Mucosa of descending colon (tissue), 3 donors: ENCODE measurements at regions not wholly inside any gene's neighbourhood (a gene's known extent, or its start where the extent isn't known, plus 50 kb on each side); places are given as distances from the start of the nearest gene placed in this dataset.

Experiments
- ATAC-seq: fragments of 200-7000 bp; cut with Tn5 transposase; one replicate; pipeline ENCODE4 v1.9.1; 2020; ENCODE audit warnings: mild to moderate bottlenecking, moderate library complexity
- DNase-seq, 3 donors: peaks; one replicate each; pipeline ENCODE4 v3.0.0-alpha.2; 2020
- H3K36me3 ChIP-seq: fragments of 200-600 bp; one replicate; pipeline ENCODE4 v1.8.0; 2021; ENCODE audit warnings: low read depth, mild to moderate bottlenecking
- H3K4me1 ChIP-seq: fragments of 200-600 bp; one replicate; pipeline ENCODE4 v1.8.0; 2021; ENCODE audit warnings: low read depth, mild to moderate bottlenecking
- H3K4me3 ChIP-seq: fragments of 200-600 bp; one replicate; pipeline ENCODE4 v1.8.0; 2021; ENCODE audit warnings: mild to moderate bottlenecking
- H3K9me3 ChIP-seq: fragments of 200-600 bp; one replicate; pipeline ENCODE4 v1.8.0; 2021; ENCODE audit warnings: mild to moderate bottlenecking
- intact Hi-C, 2 donors: fragments of 100-400 bp; cut with DNase I in 1 of 2; cut with micrococcal nuclease in 1 of 2; formaldehyde crosslinking; loops; one replicate each; pipeline versions ENCODE4 v1.11.0 to v1.11.1; 2022; cut with DNase I, micrococcal nuclease
- TF ChIP-seq, protein P1 (sequence below): fragments of 200-600 bp; IDR thresholded peaks from one replicate; pipeline ENCODE4 v1.8.0; 2022; ENCODE audit warnings: antibody characterized with exemption, mild to moderate bottlenecking
- donor health status: DM: no; HTN: no; CAD: no; lungs with moderate emphysema.
- donor health status: DM: no; HTN: no; CAD: no.
- donor health status: DM: no; HTN: yes; CAD: no.

DNA sequence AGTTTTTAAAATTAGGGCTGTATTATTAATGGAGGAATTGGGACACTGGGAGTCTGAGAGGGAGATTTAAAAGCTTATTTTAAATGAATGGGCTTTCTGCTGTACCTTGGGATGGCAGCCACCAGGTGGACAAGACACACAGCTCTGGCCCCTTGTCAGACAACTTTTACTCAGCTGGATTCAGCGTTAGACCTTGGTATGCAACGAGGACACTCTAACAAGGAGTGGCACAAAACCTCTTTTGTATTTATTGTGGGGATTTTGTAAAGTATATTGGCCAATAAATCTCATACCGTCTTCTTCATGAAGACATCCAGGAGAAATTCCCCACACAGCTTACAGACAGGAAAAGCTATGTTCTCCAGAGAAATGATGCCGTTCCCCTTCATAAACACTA lies 105.7 kb downstream of the LCA5 start:
- no peak for DNase-seq
- ATAC-seq = peak; percentile 50
- Histone ChIP-seq H3K4me1 (no peaks in the 10 kb centered on the region), H3K9me3 (no peaks in the 10 kb centered on the region), H3K4me3 (no peak overlapping the region), H3K36me3 (no peaks in the 10 kb centered on the region)
- TF ChIP-seq, protein P1, sequence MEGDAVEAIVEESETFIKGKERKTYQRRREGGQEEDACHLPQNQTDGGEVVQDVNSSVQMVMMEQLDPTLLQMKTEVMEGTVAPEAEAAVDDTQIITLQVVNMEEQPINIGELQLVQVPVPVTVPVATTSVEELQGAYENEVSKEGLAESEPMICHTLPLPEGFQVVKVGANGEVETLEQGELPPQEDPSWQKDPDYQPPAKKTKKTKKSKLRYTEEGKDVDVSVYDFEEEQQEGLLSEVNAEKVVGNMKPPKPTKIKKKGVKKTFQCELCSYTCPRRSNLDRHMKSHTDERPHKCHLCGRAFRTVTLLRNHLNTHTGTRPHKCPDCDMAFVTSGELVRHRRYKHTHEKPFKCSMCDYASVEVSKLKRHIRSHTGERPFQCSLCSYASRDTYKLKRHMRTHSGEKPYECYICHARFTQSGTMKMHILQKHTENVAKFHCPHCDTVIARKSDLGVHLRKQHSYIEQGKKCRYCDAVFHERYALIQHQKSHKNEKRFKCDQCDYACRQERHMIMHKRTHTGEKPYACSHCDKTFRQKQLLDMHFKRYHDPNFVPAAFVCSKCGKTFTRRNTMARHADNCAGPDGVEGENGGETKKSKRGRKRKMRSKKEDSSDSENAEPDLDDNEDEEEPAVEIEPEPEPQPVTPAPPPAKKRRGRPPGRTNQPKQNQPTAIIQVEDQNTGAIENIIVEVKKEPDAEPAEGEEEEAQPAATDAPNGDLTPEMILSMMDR = no peak
- intact Hi-C loops = no loop called here

DNA sequence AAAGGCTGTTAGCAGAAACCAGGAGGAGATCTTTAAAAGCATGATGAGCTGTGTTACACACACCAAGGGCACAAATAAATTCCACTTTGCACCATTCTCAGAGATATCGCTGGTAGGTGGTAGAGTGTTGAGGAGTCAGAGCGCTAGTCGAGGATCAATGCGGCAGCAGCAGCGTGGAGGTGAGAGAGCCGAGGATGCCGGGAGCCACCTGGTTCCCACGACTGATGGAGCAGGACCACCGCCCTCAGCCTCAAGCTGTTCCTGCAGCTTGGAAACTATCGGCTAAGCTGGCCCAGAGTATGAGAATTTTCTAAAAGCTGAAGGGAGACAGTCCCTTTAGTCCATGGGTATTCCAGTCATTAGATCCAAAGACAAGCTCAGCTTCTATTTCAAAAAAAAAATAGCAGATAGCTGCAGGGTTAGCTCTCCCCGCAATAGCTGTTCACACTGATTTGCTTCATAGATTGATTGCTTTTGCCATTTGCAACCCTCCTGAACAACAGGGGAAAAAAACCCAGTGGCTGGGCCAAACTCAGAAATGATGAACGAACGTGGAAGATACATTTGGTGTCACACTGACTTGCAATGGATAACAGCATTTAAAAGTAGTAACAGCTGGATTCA lies 106.2 kb downstream of the LCA5 start:
- Histone ChIP-seq H3K4me3 (no peak overlapping the region), H3K36me3 (no peaks in the 10 kb centered on the region), H3K4me1 (no peaks in the 10 kb centered on the region), H3K9me3 (no peaks in the 10 kb centered on the region)
- no peak for ATAC-seq
- TF ChIP-seq, protein P1 = no peak
- intact Hi-C loops = no loop called here
- DNase-seq = no peak

DNA sequence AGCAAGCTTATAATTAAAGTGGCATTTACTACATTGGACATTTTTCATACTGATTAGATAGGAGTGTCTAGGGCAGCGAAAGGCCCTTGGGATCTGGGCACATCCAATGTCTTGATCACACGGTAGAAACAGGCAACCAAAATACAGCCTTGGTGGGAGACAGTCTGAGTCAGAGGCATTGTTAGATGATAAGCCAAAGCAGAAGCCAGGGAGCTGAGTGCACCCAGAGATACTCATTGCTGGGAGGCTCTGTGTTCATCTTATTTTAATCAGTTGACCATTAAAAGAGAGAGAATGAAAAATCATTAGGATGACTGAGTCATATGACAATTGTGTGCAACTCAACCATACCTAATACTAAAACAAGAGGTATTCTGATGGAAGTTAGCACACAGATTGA lies 109.5 kb downstream of the LCA5 start:
- intact Hi-C loops = no loop called here
- Histone ChIP-seq H3K4me1 (no peaks in the 10 kb centered on the region), H3K9me3 (no peaks in the 10 kb centered on the region), H3K36me3 (no peaks in the 10 kb centered on the region), H3K4me3 (no peak overlapping the region)
- DNase-seq (no peak), ATAC-seq (no peak)
- TF ChIP-seq, protein P1 = no peak

DNA sequence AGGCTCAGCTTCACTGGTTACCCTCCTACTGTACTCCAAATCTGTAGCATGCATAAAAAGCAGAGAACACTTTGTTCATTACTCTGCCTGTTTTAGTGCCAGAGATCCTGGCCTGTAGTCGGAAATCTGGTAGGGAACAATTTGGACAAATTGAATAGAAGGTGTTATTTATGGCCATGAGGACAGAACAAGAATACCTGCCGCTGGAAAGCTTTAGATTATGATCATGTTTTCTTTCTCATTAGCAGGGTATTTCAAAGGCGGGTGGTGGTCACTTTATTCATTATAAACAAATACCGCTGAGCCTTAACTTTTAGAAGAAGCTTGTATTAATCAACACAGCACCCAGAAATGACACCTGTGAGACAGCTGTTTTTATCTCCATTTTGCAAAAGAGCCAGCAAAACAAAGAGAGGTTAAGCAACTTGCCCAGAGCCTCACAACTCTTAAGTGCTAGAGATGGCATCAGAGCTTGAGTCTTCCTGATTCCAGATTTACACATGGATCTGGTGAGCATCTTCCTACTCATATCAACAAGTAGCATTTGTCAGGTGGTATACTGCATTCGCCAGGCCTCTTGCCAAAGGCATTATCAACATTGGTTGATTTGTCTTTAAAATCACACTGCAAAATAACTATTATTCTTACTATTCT lies 110.5 kb downstream of the LCA5 start:
- Histone ChIP-seq H3K36me3 (no peaks in the 10 kb centered on the region), H3K4me3 (no peak overlapping the region), H3K9me3 (no peaks in the 10 kb centered on the region), H3K4me1 (peaks cover 5% of the 10 kb centered on the region)
- DNase-seq (no peak), ATAC-seq (no peak)
- intact Hi-C loops = no loop called here
- TF ChIP-seq, protein P1 = no peak

DNA sequence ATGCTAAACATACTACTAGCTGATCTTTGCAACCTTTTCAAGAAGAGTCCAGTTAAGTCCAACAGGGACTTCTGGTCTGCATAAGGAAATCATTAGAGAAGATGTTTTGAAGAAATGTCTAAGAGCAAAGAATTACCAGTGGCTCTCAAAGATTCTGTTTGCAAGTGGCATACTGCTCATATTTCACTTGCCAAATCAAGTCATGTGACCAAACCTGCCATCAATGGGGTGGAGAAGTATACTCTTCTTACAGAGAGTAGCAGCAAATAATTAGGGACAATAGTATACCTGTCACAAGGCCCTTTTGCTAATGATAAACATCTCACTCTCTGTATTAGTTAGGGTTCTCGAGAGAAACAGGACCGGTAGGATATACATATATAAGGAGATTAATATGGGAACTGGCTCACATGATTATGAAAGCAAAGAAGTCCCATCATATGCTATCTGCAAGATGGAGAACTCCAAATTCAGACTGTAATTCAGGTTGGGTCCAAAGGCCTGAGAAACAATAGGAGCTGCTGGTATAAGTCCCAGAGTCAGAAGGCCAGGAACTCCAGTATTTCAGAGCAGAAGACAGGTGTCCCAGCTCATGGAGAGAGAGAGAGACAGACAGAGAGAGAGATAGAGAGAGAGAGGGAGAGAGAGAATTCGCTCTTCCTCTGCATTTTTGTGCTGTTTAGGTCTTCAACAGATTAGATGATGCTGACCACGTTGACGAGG lies 111.5 kb downstream of the LCA5 start:
- Histone ChIP-seq H3K4me3 (no peak overlapping the region), H3K36me3 (no peaks in the 10 kb centered on the region), H3K9me3 (no peaks in the 10 kb centered on the region), H3K4me1 (peaks cover 5% of the 10 kb centered on the region)
- TF ChIP-seq, protein P1 = no peak
- ATAC-seq (peak; percentile 62), DNase-seq (peak in 1 of 3 donors; percentile 47)
- intact Hi-C loops = no loop called here
